NCI-H446 (cell line): ENCODE measurements at regions not wholly inside any gene's neighbourhood (a gene's known extent, or its start where the extent isn't known, plus 50 kb on each side); places are given as distances from the start of the nearest gene placed in this dataset.

Source experiments
- DNase-seq, 2 experiments: peaks; one replicate each; lab custom pipeline; 2025; lab: John Stamatoyannopoulos, UW

- DNase-seq = no peak
These were observed 467.5 kb downstream of the VRK1 start for GRCh38 chr14:97264516-97265230.

GRCh38 chr14:97266653-97267052, 469.5 kb downstream of the VRK1 start:
- no peak for DNase-seq

- DNase-seq = no peak
These were observed 470.3 kb downstream of the VRK1 start for GRCh38 chr14:97267509-97267908.

GRCh38 chr14:97268097-97268496, 470.9 kb downstream of the VRK1 start:
- DNase-seq = no peak

GRCh38 chr14:97270308-97270707, 473.1 kb downstream of the VRK1 start:
- DNase-seq = no peak

GRCh38 chr14:97271451-97271960, 474.3 kb downstream of the VRK1 start:
- DNase-seq = no peak

GRCh38 chr14:97273540-97273939, 476.4 kb downstream of the VRK1 start:
- DNase-seq = no peak

GRCh38 chr14:97274626-97275025, 477.4 kb downstream of the VRK1 start:
- DNase-seq = no peak

GRCh38 chr14:97275276-97275675, 478.1 kb downstream of the VRK1 start:
- no peak for DNase-seq

GRCh38 chr14:97276573-97276972, 479.4 kb downstream of the VRK1 start:
- no peak for DNase-seq

GRCh38 chr14:97277711-97278110, 480.5 kb downstream of the VRK1 start:
- no peak for DNase-seq

GRCh38 chr14:97280526-97280925, 483.3 kb downstream of the VRK1 start:
- DNase-seq = no peak

- no peak for DNase-seq
These were observed 484.6 kb downstream of the VRK1 start for GRCh38 chr14:97281741-97282140.

GRCh38 chr14:97282210-97283004, 485.2 kb downstream of the VRK1 start:
- no peak for DNase-seq

GRCh38 chr14:97283005-97283403, 485.8 kb downstream of the VRK1 start:
- DNase-seq = no peak

GRCh38 chr14:97283426-97283825, 486.2 kb downstream of the VRK1 start:
- DNase-seq = no peak

- no peak for DNase-seq
These were observed 486.7 kb downstream of the VRK1 start for GRCh38 chr14:97283841-97284240.

GRCh38 chr14:97287956-97288355, 490.8 kb downstream of the VRK1 start:
- DNase-seq = no peak

- DNase-seq = no peak
These were observed 492.9 kb downstream of the VRK1 start for GRCh38 chr14:97290065-97290464.

- DNase-seq = no peak
These were observed 493.8 kb downstream of the VRK1 start for GRCh38 chr14:97290977-97291376.

- DNase-seq = no peak
These were observed 496.5 kb downstream of the VRK1 start for GRCh38 chr14:97293659-97294058.

GRCh38 chr14:97295108-97295710, 498.0 kb downstream of the VRK1 start:
- DNase-seq = no peak

GRCh38 chr14:97296176-97296575, 499.0 kb downstream of the VRK1 start:
- no peak for DNase-seq
